Fibroblast of mammary gland (primary cell): ENCODE measurements at regions not wholly inside any gene's neighbourhood (a gene's known extent, or its start where the extent isn't known, plus 50 kb on each side); places are given as distances from the start of the nearest gene placed in this dataset.
"Not testable (repeated sequence)": the region's sequence is repeated elsewhere in the genome, so short reads cannot be mapped to it uniquely, and the experiment has no call there.

ENCODE experiments used
- DNase-seq: peaks from one replicate; pipeline ENCODE4 v3.0.0-alpha.2; 2010; ENCODE audit warnings: low read depth
- H3K4me3 ChIP-seq: 2 replicates; pipeline ENCODE4 v1.5.1; 2011; ENCODE audit warnings: low read depth, mild to moderate bottlenecking, low read length, moderate library complexity; ENCODE audit not compliant: control insufficient read depth
- TF ChIP-seq, protein P1 (sequence below): conservative IDR thresholded peaks from 2 replicates; pipeline ENCODE4 v1.5.1; 2011; ENCODE audit warnings: low read depth, low read length, inconsistent platforms; ENCODE audit not compliant: control insufficient read depth, insufficient read depth

- TF ChIP-seq, protein P1, sequence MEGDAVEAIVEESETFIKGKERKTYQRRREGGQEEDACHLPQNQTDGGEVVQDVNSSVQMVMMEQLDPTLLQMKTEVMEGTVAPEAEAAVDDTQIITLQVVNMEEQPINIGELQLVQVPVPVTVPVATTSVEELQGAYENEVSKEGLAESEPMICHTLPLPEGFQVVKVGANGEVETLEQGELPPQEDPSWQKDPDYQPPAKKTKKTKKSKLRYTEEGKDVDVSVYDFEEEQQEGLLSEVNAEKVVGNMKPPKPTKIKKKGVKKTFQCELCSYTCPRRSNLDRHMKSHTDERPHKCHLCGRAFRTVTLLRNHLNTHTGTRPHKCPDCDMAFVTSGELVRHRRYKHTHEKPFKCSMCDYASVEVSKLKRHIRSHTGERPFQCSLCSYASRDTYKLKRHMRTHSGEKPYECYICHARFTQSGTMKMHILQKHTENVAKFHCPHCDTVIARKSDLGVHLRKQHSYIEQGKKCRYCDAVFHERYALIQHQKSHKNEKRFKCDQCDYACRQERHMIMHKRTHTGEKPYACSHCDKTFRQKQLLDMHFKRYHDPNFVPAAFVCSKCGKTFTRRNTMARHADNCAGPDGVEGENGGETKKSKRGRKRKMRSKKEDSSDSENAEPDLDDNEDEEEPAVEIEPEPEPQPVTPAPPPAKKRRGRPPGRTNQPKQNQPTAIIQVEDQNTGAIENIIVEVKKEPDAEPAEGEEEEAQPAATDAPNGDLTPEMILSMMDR = no peak
- no peak for DNase-seq
- no peak overlapping the region for H3K4me3 ChIP-seq
Observed at GRCh38 chr4:116275006-116275405, 810.4 kb downstream of the TRAM1L1 start.

DNA sequence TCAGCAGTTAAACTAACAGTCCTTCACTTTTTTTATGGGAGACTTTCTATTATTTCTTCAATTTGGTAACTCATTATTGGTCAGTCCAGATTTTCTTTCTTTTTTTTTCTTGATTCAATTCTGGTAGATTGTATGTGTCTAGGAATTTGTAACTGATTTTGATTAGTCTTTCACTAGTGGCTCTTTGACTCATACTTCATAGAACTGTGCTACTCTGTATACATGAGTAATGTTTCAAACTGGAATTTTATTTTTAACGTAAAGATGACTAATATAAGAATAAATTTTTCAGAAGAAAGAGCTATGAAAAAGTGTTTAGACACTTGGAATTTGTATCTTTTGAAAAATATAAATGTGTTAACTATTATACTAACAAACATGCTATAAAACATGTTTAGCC, 813.0 kb downstream of the TRAM1L1 start:
- TF ChIP-seq, protein P1 = no peak
- no peak for DNase-seq
- H3K4me3 ChIP-seq = no peak overlapping the region

DNA sequence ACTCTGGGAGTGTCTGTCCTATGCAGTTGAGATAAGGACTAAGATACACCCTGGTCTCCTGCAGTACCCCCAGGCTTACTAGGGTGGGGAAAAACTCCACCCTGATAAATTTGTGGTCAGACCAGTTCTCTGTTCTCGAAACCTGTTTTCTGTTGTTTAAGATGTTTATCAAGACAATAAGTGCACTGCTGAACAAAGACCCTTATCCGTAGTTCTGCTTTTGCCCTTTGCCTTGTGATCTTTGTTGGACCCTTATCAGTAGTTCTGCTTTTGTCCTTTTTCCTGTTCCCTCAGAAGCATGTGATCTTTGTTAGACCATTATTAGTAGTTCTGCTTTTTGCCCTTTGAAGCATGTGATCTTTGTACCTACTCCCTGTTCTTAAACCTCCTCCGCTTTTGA, 824.4 kb downstream of the TRAM1L1 start:
- not testable (repeated sequence) for DNase-seq

GRCh38 chr4:116244771-116245170, 840.6 kb downstream of the TRAM1L1 start:
- TF ChIP-seq, protein P1 = no peak
- H3K4me3 ChIP-seq = no peak overlapping the region

More for the DNA sequence above, 824.4 kb downstream of the TRAM1L1 start:
- H3K4me3 ChIP-seq = not testable (repeated sequence)

DNA sequence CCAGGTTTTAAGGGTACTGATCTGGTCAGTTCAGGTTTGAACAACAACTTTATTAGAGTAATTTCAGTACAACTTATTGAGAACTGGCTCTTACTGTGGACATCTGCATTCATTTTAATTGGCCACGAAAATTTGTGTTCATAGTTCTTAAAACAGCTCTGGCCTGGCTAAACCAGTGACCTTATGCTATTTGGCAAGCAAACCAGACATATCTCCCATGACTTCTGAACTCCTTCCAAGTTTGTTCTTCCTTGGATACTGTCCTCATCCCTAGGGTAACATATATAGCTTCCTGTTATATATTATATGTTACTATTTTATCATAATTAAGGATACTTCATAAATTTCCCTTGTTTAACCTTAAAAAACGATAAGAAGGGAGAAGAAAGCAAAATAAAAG, 841.9 kb downstream of the TRAM1L1 start:
- no peak for DNase-seq
- TF ChIP-seq, protein P1 = no peak
- no peak overlapping the region for H3K4me3 ChIP-seq

More at GRCh38 chr4:116244771-116245170, 840.6 kb downstream of the TRAM1L1 start:
- no peak for DNase-seq

GRCh38 chr4:116233971-116234370, 851.4 kb downstream of the TRAM1L1 start:
- no peak for DNase-seq
- TF ChIP-seq, protein P1 = no peak
- no peak overlapping the region for H3K4me3 ChIP-seq

- not testable (repeated sequence) for H3K4me3 ChIP-seq, DNase-seq
Observed at GRCh38 chr4:116231999-116232398, 853.4 kb downstream of the TRAM1L1 start.

GRCh38 chr4:116229420-116229819, 856.0 kb downstream of the TRAM1L1 start:
- no peak for DNase-seq
- TF ChIP-seq, protein P1 = no peak
- H3K4me3 ChIP-seq = no peak overlapping the region
